Psoas muscle (tissue), 7 donors: ENCODE measurements at regions not wholly inside any gene's neighbourhood (a gene's known extent, or its start where the extent isn't known, plus 50 kb on each side); places are given as distances from the start of the nearest gene placed in this dataset.
A peak's percentile ranks its signal among the peaks of the same experiment; 100 is the strongest.

Source experiments
- ATAC-seq, 4 donors: fragments of 200-7000 bp; cut with Tn5 transposase; one replicate each; pipeline ENCODE4 v1.9.1; 2020; ENCODE audit warnings: moderate library complexity in 3 of 4, mild to moderate bottlenecking in 2 of 4
- DNase-seq, 2 donors: peaks; one replicate each; pipeline ENCODE4 v3.0.0-alpha.2; 2020
- H3K27ac ChIP-seq: fragments of 200-600 bp; one replicate; pipeline ENCODE4 v1.8.0; 2022
- H3K27me3 ChIP-seq, 3 donors: fragments of 200-600 bp in 1 of 3; one replicate each; pipeline versions ENCODE4 v1.6.1 to v1.8.0; 2013 to 2022; ENCODE audit warnings: low read length in 2 of 3, mild to moderate bottlenecking in 2 of 3, moderate library complexity in 1 of 3; ENCODE audit not compliant: insufficient read depth in 3 of 3
- H3K36me3 ChIP-seq, 2 donors: fragments of 200-600 bp in 1 of 2; one replicate each; pipeline versions ENCODE4 v1.6.1 to v1.8.0; 2013 to 2022; ENCODE audit warnings: low read depth in 1 of 2, mild to moderate bottlenecking in 1 of 2, moderate library complexity in 1 of 2; ENCODE audit not compliant: insufficient read depth in 1 of 2
- H3K4me1 ChIP-seq: fragments of 200-600 bp; one replicate; pipeline ENCODE4 v1.8.0; 2022
- H3K4me3 ChIP-seq: fragments of 200-600 bp; one replicate; pipeline ENCODE4 v1.8.0; 2022; ENCODE audit warnings: mild to moderate bottlenecking
- H3K9me3 ChIP-seq: fragments of 200-600 bp; one replicate; pipeline ENCODE4 v1.8.0; 2022
- CTCF ChIP-seq: fragments of 200-600 bp; IDR thresholded peaks from one replicate; pipeline ENCODE4 v1.8.0; 2022; ENCODE audit warnings: antibody characterized with exemption
- WGBS, 3 donors: extraction: QIAGEN DNeasy Blood & Tissue Kit; methylation state at CpG; one replicate each; pipeline versions ENCODE4 v1.1.6 to v1.1.7; 2013; 5-methylcytosine and 5-hydroxymethylcytosine counted together
- intact Hi-C, 2 donors: fragments of 100-400 bp; cut with DNase I; formaldehyde crosslinking; loops; one replicate each; pipeline versions ENCODE4 v1.11.0 to v1.14.2; 2022
- donor health status: healthy with polysubstance abuse.
- donor health status: DM: no; HTN: no; CAD: no; lungs with moderate emphysema.
- donor health status: Bipolar disorder and iron deficiency.
- donor health status: healthy.
- donor health status: DM: yes; HTN: yes; CAD: no.
- donor health status: DM: no; HTN: no; CAD: no.
- donor health status: DM: yes; HTN: yes; CAD: no.

GRCh38 chr2:137888845-137889244 lies 75.4 kb upstream of the HNMT start:
- H3K4me3 ChIP-seq: no peak overlapping the region
- H3K27me3 ChIP-seq: no peaks in the 10 kb centered on the region
- H3K9me3 ChIP-seq: no peaks in the 10 kb centered on the region
- H3K4me1 ChIP-seq: no peaks in the 10 kb centered on the region
- 14 to 16% (median 16%) methylated on average over 8 of the region's 8 CpGs for WGBS, 3 donors
- DNase-seq (no peak), ATAC-seq (no peak)
- TF ChIP-seq CTCF: peak; percentile 40
- no peaks in the 10 kb centered on the region for H3K36me3 ChIP-seq
- intact Hi-C loops: no loop called here
- H3K27ac ChIP-seq: no peak overlapping the region

GRCh38 chr2:137892739-137893138 lies 71.5 kb upstream of the HNMT start:
- Histone ChIP-seq H3K4me1 (no peaks in the 10 kb centered on the region), H3K36me3 (no peaks in the 10 kb centered on the region), H3K9me3 (no peaks in the 10 kb centered on the region), H3K27ac (no peak overlapping the region), H3K27me3 (no peaks in the 10 kb centered on the region), H3K4me3 (no peak overlapping the region)
- intact Hi-C loops: no loop called here
- no peak for TF ChIP-seq CTCF
- ATAC-seq (no peak), DNase-seq (no peak)
- 45 to 60% (median 47%) methylated on average over 2 of the region's 2 CpGs for WGBS, 3 donors

- ATAC-seq (no peak), DNase-seq (no peak)
- H3K27ac ChIP-seq: no peak overlapping the region
- no peaks in the 10 kb centered on the region for H3K27me3 ChIP-seq
- no peaks in the 10 kb centered on the region for H3K4me1 ChIP-seq
- intact Hi-C loops: no loop called here
- TF ChIP-seq CTCF: no peak
- H3K36me3 ChIP-seq: no peaks in the 10 kb centered on the region
- H3K4me3 ChIP-seq: no peak overlapping the region
- 88 to 97% (median 92%) methylated on average over 2 of the region's 2 CpGs for WGBS, 3 donors
- H3K9me3 ChIP-seq: no peaks in the 10 kb centered on the region
Measured at GRCh38 chr2:137893145-137893544, 71.1 kb upstream of the HNMT start.

- intact Hi-C loops: no loop called here
- TF ChIP-seq CTCF: no peak
- no peaks in the 10 kb centered on the region for H3K36me3 ChIP-seq
- DNase-seq: no peak
- no peak overlapping the region for H3K27ac ChIP-seq
- WGBS, 3 donors: 73 to 85% (median 83%) methylated on average over 2 of the region's 2 CpGs
- ATAC-seq: no peak
- no peaks in the 10 kb centered on the region for H3K9me3 ChIP-seq
- no peaks in the 10 kb centered on the region for H3K4me1 ChIP-seq
- H3K27me3 ChIP-seq: no peaks in the 10 kb centered on the region
- no peak overlapping the region for H3K4me3 ChIP-seq
Measured at GRCh38 chr2:137896467-137896866, 67.8 kb upstream of the HNMT start.

GRCh38 chr2:137897082-137897481 lies 67.2 kb upstream of the HNMT start:
- H3K36me3 ChIP-seq: no peaks in the 10 kb centered on the region
- ATAC-seq (no peak), DNase-seq (no peak)
- no peaks in the 10 kb centered on the region for H3K4me1 ChIP-seq
- no peaks in the 10 kb centered on the region for H3K9me3 ChIP-seq
- no peaks in the 10 kb centered on the region for H3K27me3 ChIP-seq
- intact Hi-C loops: no loop called here
- no peak overlapping the region for H3K4me3 ChIP-seq
- no peak for TF ChIP-seq CTCF
- WGBS, 3 donors: 53 to 68% (median 62%) methylated on average over 1 of the region's 1 CpG
- H3K27ac ChIP-seq: no peak overlapping the region
